Smooth muscle cell (in vitro differentiated cells): ENCODE measurements at regions not wholly inside any gene's neighbourhood (a gene's known extent, or its start where the extent isn't known, plus 50 kb on each side); places are given as distances from the start of the nearest gene placed in this dataset.

Experiments
- DNase-seq: peaks from one replicate; lab custom pipeline; 2025; ENCODE audit not compliant: unreplicated experiment; lab: John Stamatoyannopoulos, UW
- H2AFZ ChIP-seq: fragments of 200-600 bp; sonication (generic); 2 replicates; pipeline ENCODE4 v1.6.0; 2016; ENCODE audit warnings: antibody characterized with exemption, low read depth, mild to moderate bottlenecking
- H3F3A ChIP-seq: fragments of 200-600 bp; sonication (generic); 2 replicates; pipeline ENCODE4 v1.6.0; 2017; ENCODE audit warnings: antibody characterized with exemption, low read depth
- H3K27ac ChIP-seq: fragments of 200-600 bp; sonication (generic); 2 replicates; pipeline ENCODE4 v1.5.1; 2016; ENCODE audit warnings: low read depth, mild to moderate bottlenecking
- H3K27me3 ChIP-seq: fragments of 200-600 bp; sonication (generic); 2 replicates; pipeline ENCODE4 v1.6.1; 2016; ENCODE audit warnings: low read depth, mild to moderate bottlenecking
- H3K36me3 ChIP-seq: fragments of 200-600 bp; sonication (generic); 2 replicates; pipeline ENCODE4 v1.5.1; 2016; ENCODE audit warnings: low read depth
- H3K4me1 ChIP-seq: fragments of 200-600 bp; sonication (generic); 2 replicates; pipeline ENCODE4 v1.5.1; 2016; ENCODE audit warnings: low read depth
- H3K4me2 ChIP-seq: fragments of 200-600 bp; sonication (generic); 2 replicates; pipeline ENCODE4 v1.6.0; 2016; ENCODE audit warnings: mild to moderate bottlenecking
- H3K4me3 ChIP-seq: fragments of 200-600 bp; sonication (generic); 2 replicates; pipeline ENCODE4 v1.5.1; 2016; ENCODE audit warnings: mild to moderate bottlenecking
- H3K79me2 ChIP-seq: fragments of 200-600 bp; sonication (generic); 2 replicates; pipeline ENCODE4 v1.6.0; 2016; ENCODE audit warnings: low read depth, mild to moderate bottlenecking
- H3K9ac ChIP-seq: fragments of 200-600 bp; sonication (generic); 2 replicates; pipeline ENCODE4 v1.6.0; 2016; ENCODE audit warnings: low read depth
- H3K9me3 ChIP-seq: fragments of 200-600 bp; sonication (generic); replicated peaks from 2 replicates; pipeline ENCODE4 v1.5.1; 2016; ENCODE audit warnings: low read depth
- H4K20me1 ChIP-seq: fragments of 200-600 bp; sonication (generic); 2 replicates; pipeline ENCODE4 v1.6.0; 2016; ENCODE audit warnings: low read depth
- WGBS: methylation state at CpG from one replicate; pipeline ENCODE4 v1.1.7; 2016; ENCODE audit warnings: low lambda C conversion rate; 5-methylcytosine and 5-hydroxymethylcytosine counted together
- TF ChIP-seq, protein P1 (sequence below): fragments of 200-600 bp; sonication (generic); IDR thresholded peaks from 2 replicates; pipeline ENCODE4 v1.5.1; 2017; ENCODE audit warnings: borderline replicate concordance, mild to moderate bottlenecking, antibody characterized with exemption; ENCODE audit not compliant: insufficient read depth, poor library complexity, severe bottlenecking

DNA sequence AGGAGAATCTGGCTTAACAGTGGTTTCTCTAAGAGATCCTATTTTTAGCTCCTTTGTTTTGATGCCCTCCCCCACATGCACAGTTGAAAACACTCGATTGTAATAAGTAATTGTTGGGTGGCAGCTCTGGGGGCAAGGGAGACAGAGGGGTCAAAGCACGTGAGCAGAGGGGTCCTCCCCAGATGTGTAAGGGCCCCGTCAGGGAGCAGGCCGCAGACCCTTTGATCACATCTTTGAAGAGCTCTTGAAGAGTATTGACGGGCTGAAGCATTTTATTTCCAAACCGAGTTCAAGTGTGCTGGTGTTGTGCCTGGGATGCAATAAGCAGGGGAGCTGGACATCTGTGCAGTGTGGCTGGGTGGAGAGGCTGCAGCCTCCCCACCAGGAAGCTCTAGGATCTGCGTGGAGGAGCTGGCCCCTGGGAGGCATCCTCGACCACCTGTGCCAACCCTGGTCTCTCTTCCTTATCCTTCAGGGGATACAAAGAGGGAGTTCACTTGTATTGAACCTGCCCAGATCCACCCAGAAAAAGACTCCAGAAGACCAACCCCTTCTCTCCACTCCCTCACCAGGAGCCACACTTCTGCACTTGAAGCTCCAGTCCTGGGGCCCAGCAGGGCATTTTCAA lies 473.0 kb upstream of the MGMT start:
- Histone ChIP-seq H3K27ac (no peak overlapping the region), H3F3A (no peaks in the 10 kb centered on the region), H3K79me2 (no peaks in the 10 kb centered on the region), H3K9ac (no peak overlapping the region), H3K4me3 (no peak overlapping the region), H3K36me3 (no peaks in the 10 kb centered on the region), H3K4me1 (no peaks in the 10 kb centered on the region), H3K4me2 (no peak overlapping the region), H2AFZ (no peak overlapping the region), H4K20me1 (no peaks in the 10 kb centered on the region), H3K9me3 (no peaks in the 10 kb centered on the region), H3K27me3 (peaks cover 7% of the 10 kb centered on the region)
- no peak for DNase-seq
- WGBS, result 91% methylated on average over 8 of the region's 8 CpGs
- TF ChIP-seq, protein P1, sequence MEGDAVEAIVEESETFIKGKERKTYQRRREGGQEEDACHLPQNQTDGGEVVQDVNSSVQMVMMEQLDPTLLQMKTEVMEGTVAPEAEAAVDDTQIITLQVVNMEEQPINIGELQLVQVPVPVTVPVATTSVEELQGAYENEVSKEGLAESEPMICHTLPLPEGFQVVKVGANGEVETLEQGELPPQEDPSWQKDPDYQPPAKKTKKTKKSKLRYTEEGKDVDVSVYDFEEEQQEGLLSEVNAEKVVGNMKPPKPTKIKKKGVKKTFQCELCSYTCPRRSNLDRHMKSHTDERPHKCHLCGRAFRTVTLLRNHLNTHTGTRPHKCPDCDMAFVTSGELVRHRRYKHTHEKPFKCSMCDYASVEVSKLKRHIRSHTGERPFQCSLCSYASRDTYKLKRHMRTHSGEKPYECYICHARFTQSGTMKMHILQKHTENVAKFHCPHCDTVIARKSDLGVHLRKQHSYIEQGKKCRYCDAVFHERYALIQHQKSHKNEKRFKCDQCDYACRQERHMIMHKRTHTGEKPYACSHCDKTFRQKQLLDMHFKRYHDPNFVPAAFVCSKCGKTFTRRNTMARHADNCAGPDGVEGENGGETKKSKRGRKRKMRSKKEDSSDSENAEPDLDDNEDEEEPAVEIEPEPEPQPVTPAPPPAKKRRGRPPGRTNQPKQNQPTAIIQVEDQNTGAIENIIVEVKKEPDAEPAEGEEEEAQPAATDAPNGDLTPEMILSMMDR, result no peak

DNA sequence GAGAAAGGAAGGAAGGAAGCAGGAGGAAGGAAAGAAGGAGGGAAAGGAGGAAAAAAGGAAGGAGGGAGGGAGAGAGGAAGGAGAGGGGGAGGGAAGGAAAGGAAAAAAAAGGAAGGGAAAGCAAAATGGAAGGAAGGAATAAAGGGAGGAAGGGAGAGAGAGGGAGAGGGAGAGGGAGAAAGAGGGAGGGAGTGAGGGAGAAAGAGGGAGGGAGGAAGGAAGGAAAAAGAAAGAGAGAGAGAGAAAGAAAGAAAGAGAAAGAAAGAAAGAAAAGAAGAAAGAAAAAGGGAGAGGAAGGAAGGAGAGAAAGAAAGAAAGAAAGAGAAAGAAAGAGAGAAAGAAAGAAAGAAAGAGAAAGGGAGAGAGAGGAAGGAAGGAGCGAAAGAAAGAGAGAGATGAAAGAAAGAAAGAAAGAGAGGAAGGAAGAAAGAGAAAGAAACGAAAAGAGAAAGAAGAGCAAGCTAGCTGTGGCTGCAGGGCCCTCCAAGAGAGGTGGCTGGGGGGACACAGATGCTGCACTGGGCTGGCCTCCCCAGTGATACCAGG lies 472.4 kb upstream of the MGMT start:
- TF ChIP-seq, protein P1, result no peak

DNA sequence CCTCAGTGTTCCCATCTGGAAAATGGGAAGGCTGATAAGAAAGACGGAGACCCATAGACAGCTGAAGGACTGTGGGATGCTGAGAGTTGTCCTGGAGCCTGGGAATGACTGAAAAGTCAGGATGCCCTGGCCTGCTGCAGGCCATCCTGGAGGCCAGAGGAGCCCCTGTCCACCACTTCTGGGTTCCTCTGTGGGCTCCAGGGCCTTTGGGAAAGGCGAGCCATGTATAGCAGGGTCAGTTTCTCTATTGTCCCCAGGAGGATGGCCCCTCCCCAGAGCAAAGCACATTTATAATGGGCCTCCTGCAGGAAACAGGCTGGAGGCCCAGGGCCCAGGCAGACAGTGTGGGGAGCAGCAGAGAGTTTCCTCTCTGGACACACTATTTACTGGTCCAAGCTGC lies 471.4 kb upstream of the MGMT start:
- whole genome bisulfite sequencing, result 89% methylated on average over 2 of the region's 2 CpGs
- no peaks in the 10 kb centered on the region for H3F3A ChIP-seq
- TF ChIP-seq, protein P1, result no peak
- H2AFZ ChIP-seq, result no peak overlapping the region
- no peaks in the 10 kb centered on the region for H3K9me3 ChIP-seq
- H3K9ac ChIP-seq, result no peak overlapping the region
- DNase-seq, result no peak
- no peak overlapping the region for H3K27ac ChIP-seq
- no peaks in the 10 kb centered on the region for H3K79me2 ChIP-seq
- H4K20me1 ChIP-seq, result no peaks in the 10 kb centered on the region
- no peaks in the 10 kb centered on the region for H3K4me1 ChIP-seq
- H3K36me3 ChIP-seq, result no peaks in the 10 kb centered on the region
- no peak overlapping the region for H3K4me3 ChIP-seq
- peaks cover 7% of the 10 kb centered on the region for H3K27me3 ChIP-seq
- no peak overlapping the region for H3K4me2 ChIP-seq

More for the DNA sequence above, 472.4 kb upstream of the MGMT start:
- H3K27me3 ChIP-seq, result peaks cover 7% of the 10 kb centered on the region
- no peak overlapping the region for H2AFZ ChIP-seq
- no peaks in the 10 kb centered on the region for H3K36me3 ChIP-seq
- no peak overlapping the region for H3K4me3 ChIP-seq
- no peaks in the 10 kb centered on the region for H3K9me3 ChIP-seq
- H4K20me1 ChIP-seq, result no peaks in the 10 kb centered on the region
- WGBS, result 75% methylated on average over 2 of the region's 2 CpGs
- H3F3A ChIP-seq, result no peaks in the 10 kb centered on the region
- H3K4me1 ChIP-seq, result no peaks in the 10 kb centered on the region
- no peak overlapping the region for H3K9ac ChIP-seq
- H3K79me2 ChIP-seq, result no peaks in the 10 kb centered on the region
- no peak overlapping the region for H3K27ac ChIP-seq
- H3K4me2 ChIP-seq, result no peak overlapping the region
- no peak for DNase-seq

DNA sequence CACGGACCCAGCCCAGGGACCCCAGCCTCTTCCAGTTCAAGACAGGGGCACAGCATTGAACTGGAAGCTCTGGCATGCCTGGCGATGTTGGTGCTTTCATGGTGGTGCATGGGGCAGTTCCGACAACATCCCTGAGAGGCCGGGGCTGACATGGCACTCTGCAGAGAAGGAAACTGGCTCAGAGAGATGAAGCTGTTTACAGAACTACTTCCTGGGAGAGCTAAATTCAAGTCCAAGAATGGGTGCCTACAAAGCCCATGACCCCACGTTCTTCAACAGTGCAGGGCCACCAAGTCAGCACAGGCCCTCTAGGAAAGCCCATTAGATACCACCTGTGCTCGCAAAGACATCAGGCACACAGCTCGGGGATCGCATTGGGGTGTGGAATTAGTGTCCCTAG lies 470.9 kb upstream of the MGMT start:
- no peak for DNase-seq
- 93% methylated on average over 8 of the region's 8 CpGs for WGBS
- TF ChIP-seq, protein P1, result no peak
- peaks cover 7% of the 10 kb centered on the region for H3K27me3 ChIP-seq
- no peaks in the 10 kb centered on the region for H3K79me2 ChIP-seq
- no peak overlapping the region for H3K9ac ChIP-seq
- no peaks in the 10 kb centered on the region for H4K20me1 ChIP-seq
- H3F3A ChIP-seq, result no peaks in the 10 kb centered on the region
- no peaks in the 10 kb centered on the region for H3K9me3 ChIP-seq
- no peak overlapping the region for H3K4me2 ChIP-seq
- H3K4me1 ChIP-seq, result no peaks in the 10 kb centered on the region
- H3K36me3 ChIP-seq, result no peaks in the 10 kb centered on the region
- H2AFZ ChIP-seq, result no peak overlapping the region
- H3K27ac ChIP-seq, result no peak overlapping the region
- no peak overlapping the region for H3K4me3 ChIP-seq
